B cell (primary cell): ENCODE measurements at regions not wholly inside any gene's neighbourhood (a gene's known extent, or its start where the extent isn't known, plus 50 kb on each side); places are given as distances from the start of the nearest gene placed in this dataset.
"Not testable (repeated sequence)": the region's sequence is repeated elsewhere in the genome, so short reads cannot be mapped to it uniquely, and the experiment has no call there.

Experiments used
- EZH2 ChIP-seq: IDR thresholded peaks from 2 replicates; pipeline ENCODE4 v1.6.1; 2012; ENCODE audit warnings: borderline replicate concordance, low read depth, mild to moderate bottlenecking, moderate library complexity, low read length; ENCODE audit not compliant: insufficient read depth, poor library complexity, severe bottlenecking
- TF ChIP-seq, protein P1 (sequence below): fragments of 200-600 bp; IDR thresholded peaks from one replicate; pipeline ENCODE4 v1.8.0; 2022; ENCODE audit warnings: antibody characterized with exemption, mild to moderate bottlenecking

DNA sequence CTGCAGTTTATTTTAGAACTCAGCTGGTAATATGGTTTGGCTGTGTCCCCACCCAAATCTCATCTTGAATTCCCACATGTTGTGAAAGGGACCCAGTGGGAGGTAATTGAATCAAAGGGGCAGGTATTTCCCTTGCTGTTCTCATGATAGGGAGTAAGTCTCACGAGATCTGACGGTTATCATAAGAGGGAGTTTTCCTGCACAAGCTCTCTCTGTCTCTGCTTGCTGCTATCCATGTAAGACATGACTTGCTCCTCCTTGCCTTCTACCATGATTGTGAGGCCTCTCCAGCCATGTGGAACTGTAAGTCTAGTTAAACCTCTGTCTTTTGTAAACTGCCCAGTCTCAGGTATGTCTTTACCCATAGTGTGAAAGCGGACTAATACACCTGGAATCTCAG lies 360.8 kb downstream of the SFMBT2 start:
- TF ChIP-seq, protein P1, sequence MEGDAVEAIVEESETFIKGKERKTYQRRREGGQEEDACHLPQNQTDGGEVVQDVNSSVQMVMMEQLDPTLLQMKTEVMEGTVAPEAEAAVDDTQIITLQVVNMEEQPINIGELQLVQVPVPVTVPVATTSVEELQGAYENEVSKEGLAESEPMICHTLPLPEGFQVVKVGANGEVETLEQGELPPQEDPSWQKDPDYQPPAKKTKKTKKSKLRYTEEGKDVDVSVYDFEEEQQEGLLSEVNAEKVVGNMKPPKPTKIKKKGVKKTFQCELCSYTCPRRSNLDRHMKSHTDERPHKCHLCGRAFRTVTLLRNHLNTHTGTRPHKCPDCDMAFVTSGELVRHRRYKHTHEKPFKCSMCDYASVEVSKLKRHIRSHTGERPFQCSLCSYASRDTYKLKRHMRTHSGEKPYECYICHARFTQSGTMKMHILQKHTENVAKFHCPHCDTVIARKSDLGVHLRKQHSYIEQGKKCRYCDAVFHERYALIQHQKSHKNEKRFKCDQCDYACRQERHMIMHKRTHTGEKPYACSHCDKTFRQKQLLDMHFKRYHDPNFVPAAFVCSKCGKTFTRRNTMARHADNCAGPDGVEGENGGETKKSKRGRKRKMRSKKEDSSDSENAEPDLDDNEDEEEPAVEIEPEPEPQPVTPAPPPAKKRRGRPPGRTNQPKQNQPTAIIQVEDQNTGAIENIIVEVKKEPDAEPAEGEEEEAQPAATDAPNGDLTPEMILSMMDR, result not testable (repeated sequence)
- not testable (repeated sequence) for TF ChIP-seq EZH2
